DOHH2 (cell line): ENCODE measurements at regions not wholly inside any gene's neighbourhood (a gene's known extent, or its start where the extent isn't known, plus 50 kb on each side); places are given as distances from the start of the nearest gene placed in this dataset.

Source experiments
- H3F3A ChIP-seq: fragments of 200-600 bp; sonication (generic), shearing (Covaris generic); 2 replicates; pipeline ENCODE4 v1.6.0; 2016; ENCODE audit warnings: antibody characterized with exemption, mild to moderate bottlenecking; ENCODE audit not compliant: control insufficient read depth, insufficient read depth
- H3K27ac ChIP-seq: fragments of 200-600 bp; sonication (generic); 2 replicates; pipeline ENCODE4 v1.5.1; 2014; ENCODE audit warnings: low read depth, mild to moderate bottlenecking, low read length, moderate library complexity
- H3K27me3 ChIP-seq: fragments of 200-600 bp; sonication (generic); 2 replicates; pipeline ENCODE4 v1.6.1; 2014; ENCODE audit warnings: mild to moderate bottlenecking, low read length, mixed read lengths; ENCODE audit not compliant: control insufficient read depth
- H3K36me3 ChIP-seq: fragments of 200-600 bp; sonication (generic); 2 replicates; pipeline ENCODE4 v1.6.1; 2014; ENCODE audit warnings: mild to moderate bottlenecking, low read length, moderate library complexity, mixed read lengths; ENCODE audit not compliant: control insufficient read depth
- H3K4me1 ChIP-seq: fragments of 200-600 bp; sonication (generic); 2 replicates; pipeline ENCODE4 v1.6.1; 2014; ENCODE audit warnings: mild to moderate bottlenecking, low read length, mixed read lengths; ENCODE audit not compliant: control insufficient read depth
- H3K4me2 ChIP-seq: fragments of 200-600 bp; sonication (generic); 2 replicates; pipeline ENCODE4 v1.6.0; 2014; ENCODE audit warnings: mild to moderate bottlenecking, low read length, moderate library complexity
- H3K4me3 ChIP-seq: fragments of 200-600 bp; sonication (generic); 2 replicates; pipeline ENCODE4 v1.5.1; 2014; ENCODE audit warnings: mild to moderate bottlenecking, low read length, mixed read lengths
- H3K79me2 ChIP-seq: fragments of 200-600 bp; sonication (generic); 2 replicates; pipeline ENCODE4 v1.6.1; 2014; ENCODE audit warnings: mild to moderate bottlenecking, low read length, mixed read lengths; ENCODE audit not compliant: control insufficient read depth
- H3K9me2 ChIP-seq: fragments of 200-600 bp; sonication (generic); replicated peaks from 2 replicates; pipeline ENCODE4 v1.6.1; 2014; ENCODE audit warnings: mild to moderate bottlenecking, low read length, mixed read lengths; ENCODE audit not compliant: control insufficient read depth
- H3K9me3 ChIP-seq: fragments of 200-600 bp; sonication (generic); 2 replicates; pipeline ENCODE4 v1.6.1; 2014; ENCODE audit warnings: antibody characterized with exemption, low read length, mixed read lengths; ENCODE audit not compliant: control insufficient read depth, insufficient read depth
- H4K20me1 ChIP-seq: fragments of 200-600 bp; sonication (generic); 2 replicates; pipeline ENCODE4 v1.6.0; 2014; ENCODE audit warnings: low read depth, mild to moderate bottlenecking, antibody characterized with exemption, low read length, moderate library complexity; ENCODE audit not compliant: control insufficient read depth, insufficient read depth
- EZH2phosphoT487 ChIP-seq: fragments of 200-600 bp; sonication (generic); IDR thresholded peaks from 2 replicates; pipeline ENCODE4 v1.6.1; 2017; ENCODE audit warnings: borderline replicate concordance, mild to moderate bottlenecking, antibody characterized with exemption, low read length, moderate library complexity, mixed read lengths
- TF ChIP-seq, protein P1 (sequence below): fragments of 200-600 bp; sonication (generic); IDR thresholded peaks from one replicate; pipeline ENCODE4 v1.5.1; 2014; ENCODE audit warnings: antibody characterized with exemption, mild to moderate bottlenecking, low read depth, low read length; ENCODE audit not compliant: poor library complexity, severe bottlenecking

DNA sequence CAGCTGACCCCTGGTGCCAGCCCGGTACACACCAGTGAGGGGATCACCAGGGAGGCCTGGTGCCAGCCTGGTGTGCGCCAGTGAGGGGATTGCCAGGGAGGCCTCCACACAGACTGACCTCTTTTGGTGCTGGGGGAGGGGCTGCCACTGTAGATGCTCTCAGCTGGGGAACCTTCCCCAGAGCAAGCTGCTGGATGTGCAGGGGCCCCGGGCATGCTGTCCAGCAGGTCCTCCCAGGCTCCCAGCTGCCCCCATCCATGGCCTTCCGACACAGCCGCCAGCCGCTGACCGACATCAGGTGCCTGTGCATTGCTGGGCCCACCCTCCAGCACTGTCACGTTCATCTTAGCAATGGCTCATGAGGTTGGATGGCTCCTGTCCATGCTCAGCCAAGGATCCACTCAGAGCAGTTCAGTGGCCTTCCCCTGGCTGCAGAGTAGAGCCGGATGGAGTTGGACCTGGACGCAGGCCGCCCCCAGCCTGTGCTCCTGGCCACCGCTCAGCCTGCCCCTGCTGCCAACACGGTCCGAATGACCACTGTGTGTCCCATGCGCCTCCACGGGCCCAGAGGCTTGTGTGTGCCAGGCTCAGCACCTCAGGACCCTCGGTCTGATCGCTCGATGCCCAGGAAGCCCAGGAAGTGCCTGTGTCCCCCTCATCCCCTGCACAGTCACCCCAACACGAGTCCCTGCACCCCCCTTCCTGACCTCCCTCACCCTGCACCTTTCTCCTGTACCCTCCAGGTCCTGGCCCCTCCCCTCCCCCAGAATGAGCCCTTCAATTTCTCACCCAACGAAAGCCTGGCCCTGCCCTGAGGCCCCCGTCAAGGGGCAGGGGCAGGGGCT lies 95.7 kb downstream of the YTHDF1 start:
- Histone ChIP-seq H3K4me1 (no peaks in the 10 kb centered on the region), H3K79me2 (no peaks in the 10 kb centered on the region), H3K4me3 (no peak overlapping the region), H3F3A (no peaks in the 10 kb centered on the region), H3K27ac (no peak overlapping the region), H3K27me3 (no peaks in the 10 kb centered on the region), H3K9me2 (no peaks in the 10 kb centered on the region), H3K36me3 (no peaks in the 10 kb centered on the region), H3K4me2 (no peak overlapping the region), H3K9me3 (no peaks in the 10 kb centered on the region), H4K20me1 (no peaks in the 10 kb centered on the region)
- TF ChIP-seq, protein P1, sequence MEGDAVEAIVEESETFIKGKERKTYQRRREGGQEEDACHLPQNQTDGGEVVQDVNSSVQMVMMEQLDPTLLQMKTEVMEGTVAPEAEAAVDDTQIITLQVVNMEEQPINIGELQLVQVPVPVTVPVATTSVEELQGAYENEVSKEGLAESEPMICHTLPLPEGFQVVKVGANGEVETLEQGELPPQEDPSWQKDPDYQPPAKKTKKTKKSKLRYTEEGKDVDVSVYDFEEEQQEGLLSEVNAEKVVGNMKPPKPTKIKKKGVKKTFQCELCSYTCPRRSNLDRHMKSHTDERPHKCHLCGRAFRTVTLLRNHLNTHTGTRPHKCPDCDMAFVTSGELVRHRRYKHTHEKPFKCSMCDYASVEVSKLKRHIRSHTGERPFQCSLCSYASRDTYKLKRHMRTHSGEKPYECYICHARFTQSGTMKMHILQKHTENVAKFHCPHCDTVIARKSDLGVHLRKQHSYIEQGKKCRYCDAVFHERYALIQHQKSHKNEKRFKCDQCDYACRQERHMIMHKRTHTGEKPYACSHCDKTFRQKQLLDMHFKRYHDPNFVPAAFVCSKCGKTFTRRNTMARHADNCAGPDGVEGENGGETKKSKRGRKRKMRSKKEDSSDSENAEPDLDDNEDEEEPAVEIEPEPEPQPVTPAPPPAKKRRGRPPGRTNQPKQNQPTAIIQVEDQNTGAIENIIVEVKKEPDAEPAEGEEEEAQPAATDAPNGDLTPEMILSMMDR: no peak

- no peaks in the 10 kb centered on the region for H3K79me2 ChIP-seq
- no peak overlapping the region for H3K4me2 ChIP-seq
- H3K9me2 ChIP-seq: no peaks in the 10 kb centered on the region
- no peaks in the 10 kb centered on the region for H3K27me3 ChIP-seq
- H3K4me1 ChIP-seq: no peaks in the 10 kb centered on the region
- H3K36me3 ChIP-seq: no peaks in the 10 kb centered on the region
- H3F3A ChIP-seq: no peaks in the 10 kb centered on the region
- TF ChIP-seq, protein P1: no peak
- no peak for TF ChIP-seq EZH2phosphoT487
- no peak overlapping the region for H3K4me3 ChIP-seq
- no peak overlapping the region for H3K27ac ChIP-seq
- no peaks in the 10 kb centered on the region for H4K20me1 ChIP-seq
- no peaks in the 10 kb centered on the region for H3K9me3 ChIP-seq
These were observed 96.6 kb downstream of the YTHDF1 start for GRCh38 chr20:63119121-63119962.

GRCh38 chr20:63118303-63119120 lies 97.4 kb downstream of the YTHDF1 start:
- Histone ChIP-seq H3K27ac (no peak overlapping the region), H3K27me3 (no peaks in the 10 kb centered on the region)
- TF ChIP-seq, protein P1: no peak
- TF ChIP-seq EZH2phosphoT487: no peak

More at GRCh38 chr20:63118303-63119120, 97.4 kb downstream of the YTHDF1 start:
- H3K4me2 ChIP-seq: no peak overlapping the region
- no peaks in the 10 kb centered on the region for H3K79me2 ChIP-seq
- no peaks in the 10 kb centered on the region for H3K9me2 ChIP-seq
- H3F3A ChIP-seq: no peaks in the 10 kb centered on the region
- H3K9me3 ChIP-seq: no peaks in the 10 kb centered on the region
- no peak overlapping the region for H3K4me3 ChIP-seq
- no peaks in the 10 kb centered on the region for H3K4me1 ChIP-seq
- H4K20me1 ChIP-seq: no peaks in the 10 kb centered on the region
- H3K36me3 ChIP-seq: no peaks in the 10 kb centered on the region
